Stimulated activated naive CD8-positive, alpha-beta T cell treated with anti-CD3 and anti-CD28 coated beads, Interleukin-15, amount 100 ng/mL, for 72 hours (primary cell): ENCODE measurements at regions not wholly inside any gene's neighbourhood (a gene's known extent, or its start where the extent isn't known, plus 50 kb on each side); places are given as distances from the start of the nearest gene placed in this dataset.
"Not testable (repeated sequence)": the region's sequence is repeated elsewhere in the genome, so short reads cannot be mapped to it uniquely, and the experiment has no call there.

Source experiments
- ATAC-seq: fragments of 150-1000 bp; cut with Tn5 transposase; 2 replicates; pipeline ENCODE4 v1.10.0; 2021; ENCODE audit warnings: mild to moderate bottlenecking, moderate library complexity
- DNase-seq, 2 donors: peaks; one replicate each; pipeline ENCODE4 v3.0.0; 2021 to 2022
- H3K27ac Mint-ChIP-seq, 2 donors: one replicate each; pipeline ENCODE4 v1.8.0; 2022; ENCODE audit warnings: mild to moderate bottlenecking in 2 of 2, mixed read lengths in 2 of 2, moderate library complexity in 2 of 2
- H3K27me3 Mint-ChIP-seq: one replicate; pipeline ENCODE4 v1.8.0; 2022; ENCODE audit warnings: mixed read lengths
- H3K4me1 Mint-ChIP-seq: one replicate; pipeline ENCODE4 v1.8.0; 2022; ENCODE audit warnings: mild to moderate bottlenecking, mixed read lengths
- H3K4me3 Mint-ChIP-seq, 2 donors: one replicate each; pipeline ENCODE4 v1.8.0; 2022; ENCODE audit warnings: mild to moderate bottlenecking in 2 of 2, mixed read lengths in 2 of 2, moderate library complexity in 1 of 2
- H3K9me3 Mint-ChIP-seq, 2 donors: one replicate each; pipeline ENCODE4 v1.8.0; 2022; ENCODE audit warnings: mixed read lengths in 2 of 2

- DNase-seq (no peak), ATAC-seq (no peak)
- Mint-ChIP-seq H3K4me1 (no peaks in the 10 kb centered on the region), H3K4me3 (no peak overlapping the region), H3K27me3 (no peaks in the 10 kb centered on the region), H3K27ac (no peak overlapping the region), H3K9me3 (no peaks in the 10 kb centered on the region)
Measured at GRCh38 chr13:88472316-88472715, 801.1 kb downstream of the SLITRK5 start.

GRCh38 chr13:88483202-88483601 is 812.0 kb downstream of the SLITRK5 start:
- Mint-ChIP-seq H3K27ac (no peak overlapping the region), H3K4me1 (no peaks in the 10 kb centered on the region), H3K27me3 (no peaks in the 10 kb centered on the region), H3K9me3 (peaks cover 13 to 20% of the 10 kb centered on the region in 2 donors), H3K4me3 (no peak overlapping the region)
- no peak for ATAC-seq
- no peak for DNase-seq

GRCh38 chr13:88507909-88508308 is 836.7 kb downstream of the SLITRK5 start:
- ATAC-seq (no peak), DNase-seq (no peak)
- Mint-ChIP-seq H3K4me3 (no peak overlapping the region), H3K9me3 (peaks cover 45 to 47% of the 10 kb centered on the region in 2 donors), H3K27me3 (no peaks in the 10 kb centered on the region), H3K27ac (no peak overlapping the region), H3K4me1 (no peaks in the 10 kb centered on the region)

GRCh38 chr13:88512993-88513392 is 841.8 kb downstream of the SLITRK5 start:
- not testable (repeated sequence) for H3K27ac Mint-ChIP-seq, H3K4me3 Mint-ChIP-seq, H3K4me1 Mint-ChIP-seq, H3K27me3 Mint-ChIP-seq, ATAC-seq, DNase-seq
- peaks cover 27 to 55% of the 10 kb centered on the region in 2 donors for H3K9me3 Mint-ChIP-seq

- Mint-ChIP-seq H3K9me3 (peaks cover 0 to 6% of the 10 kb centered on the region in 2 donors), H3K27ac (no peak overlapping the region), H3K4me1 (no peaks in the 10 kb centered on the region), H3K4me3 (no peak overlapping the region), H3K27me3 (no peaks in the 10 kb centered on the region)
- DNase-seq (no peak), ATAC-seq (no peak)
Measured at GRCh38 chr13:88526186-88526852, 855.1 kb downstream of the SLITRK5 start.

GRCh38 chr13:88526853-88527215 is 855.7 kb downstream of the SLITRK5 start:
- DNase-seq (no peak), ATAC-seq (no peak)

GRCh38 chr13:88541994-88542393 is 870.8 kb downstream of the SLITRK5 start:
- no peak for DNase-seq
- H3K4me1 Mint-ChIP-seq: no peaks in the 10 kb centered on the region
- no peak overlapping the region for H3K4me3 Mint-ChIP-seq
- H3K9me3 Mint-ChIP-seq: peaks cover 0 to 8% of the 10 kb centered on the region in 2 donors
- no peak for ATAC-seq
- no peaks in the 10 kb centered on the region for H3K27me3 Mint-ChIP-seq
- no peak overlapping the region for H3K27ac Mint-ChIP-seq

More at GRCh38 chr13:88526853-88527215, 855.7 kb downstream of the SLITRK5 start:
- Mint-ChIP-seq H3K27ac (no peak overlapping the region), H3K4me3 (no peak overlapping the region), H3K9me3 (peaks cover 0 to 6% of the 10 kb centered on the region in 2 donors), H3K27me3 (no peaks in the 10 kb centered on the region), H3K4me1 (no peaks in the 10 kb centered on the region)

GRCh38 chr13:88544836-88545235 is 873.7 kb downstream of the SLITRK5 start:
- DNase-seq (no peak), ATAC-seq (no peak)
- H3K27me3 Mint-ChIP-seq: no peaks in the 10 kb centered on the region
- no peaks in the 10 kb centered on the region for H3K4me1 Mint-ChIP-seq
- H3K27ac Mint-ChIP-seq: no peak overlapping the region
- H3K9me3 Mint-ChIP-seq: peaks cover 0 to 8% of the 10 kb centered on the region in 2 donors
- H3K4me3 Mint-ChIP-seq: no peak overlapping the region

GRCh38 chr13:88552966-88553365 is 881.8 kb downstream of the SLITRK5 start:
- no peak for ATAC-seq
- no peak for DNase-seq
- H3K4me1 Mint-ChIP-seq: no peaks in the 10 kb centered on the region
- H3K4me3 Mint-ChIP-seq: no peak overlapping the region
- no peak overlapping the region for H3K27ac Mint-ChIP-seq
- H3K27me3 Mint-ChIP-seq: no peaks in the 10 kb centered on the region
- H3K9me3 Mint-ChIP-seq: peaks cover 0 to 13% of the 10 kb centered on the region in 2 donors

- Mint-ChIP-seq H3K9me3 (peaks cover 6 to 11% of the 10 kb centered on the region in 2 donors), H3K4me3 (no peak overlapping the region), H3K27ac (no peak overlapping the region), H3K4me1 (no peaks in the 10 kb centered on the region), H3K27me3 (no peaks in the 10 kb centered on the region)
- DNase-seq (no peak), ATAC-seq (no peak)
Measured at GRCh38 chr13:88565566-88565965, 894.4 kb downstream of the SLITRK5 start.

- Mint-ChIP-seq H3K27me3 (no peaks in the 10 kb centered on the region), H3K9me3 (peaks cover 0 to 13% of the 10 kb centered on the region in 2 donors), H3K27ac (peak overlapping the region in 1 of 2 donors; percentile 27), H3K4me3 (no peak overlapping the region), H3K4me1 (no peaks in the 10 kb centered on the region)
- DNase-seq (no peak), ATAC-seq (no peak)
Measured at GRCh38 chr13:88585861-88586260, 914.7 kb downstream of the SLITRK5 start.

- no peaks in the 10 kb centered on the region for H3K4me1 Mint-ChIP-seq
- H3K27ac Mint-ChIP-seq: no peak overlapping the region
- DNase-seq: no peak
- no peak overlapping the region for H3K4me3 Mint-ChIP-seq
- H3K9me3 Mint-ChIP-seq: peaks cover 0 to 9% of the 10 kb centered on the region in 2 donors
- H3K27me3 Mint-ChIP-seq: no peaks in the 10 kb centered on the region
- ATAC-seq: no peak
Measured at GRCh38 chr13:88586263-88586662, 915.1 kb downstream of the SLITRK5 start.

- Mint-ChIP-seq H3K4me1 (no peaks in the 10 kb centered on the region), H3K4me3 (no peak overlapping the region), H3K9me3 (peaks cover 0 to 21% of the 10 kb centered on the region in 2 donors), H3K27me3 (no peaks in the 10 kb centered on the region), H3K27ac (no peak overlapping the region)
- DNase-seq (no peak), ATAC-seq (no peak)
Measured at GRCh38 chr13:88590574-88590973, 919.4 kb downstream of the SLITRK5 start.

GRCh38 chr13:88592105-88592504 is 920.9 kb downstream of the SLITRK5 start:
- no peak overlapping the region for H3K4me3 Mint-ChIP-seq
- no peaks in the 10 kb centered on the region for H3K4me1 Mint-ChIP-seq
- no peaks in the 10 kb centered on the region for H3K27me3 Mint-ChIP-seq
- no peak for ATAC-seq
- no peak overlapping the region for H3K27ac Mint-ChIP-seq
- peaks cover 0 to 16% of the 10 kb centered on the region in 2 donors for H3K9me3 Mint-ChIP-seq
- no peak for DNase-seq

GRCh38 chr13:88601949-88602348 is 930.8 kb downstream of the SLITRK5 start:
- no peak for ATAC-seq
- Mint-ChIP-seq H3K27me3 (no peaks in the 10 kb centered on the region), H3K4me1 (no peaks in the 10 kb centered on the region), H3K27ac (no peak overlapping the region), H3K4me3 (no peak overlapping the region), H3K9me3 (no peaks in the 10 kb centered on the region)
- no peak for DNase-seq

- H3K9me3 Mint-ChIP-seq: no peaks in the 10 kb centered on the region
- H3K27ac Mint-ChIP-seq: no peak overlapping the region
- H3K4me3 Mint-ChIP-seq: no peak overlapping the region
- no peaks in the 10 kb centered on the region for H3K4me1 Mint-ChIP-seq
- no peak for DNase-seq
- no peaks in the 10 kb centered on the region for H3K27me3 Mint-ChIP-seq
- ATAC-seq: no peak
Measured at GRCh38 chr13:88602786-88603777, 931.9 kb downstream of the SLITRK5 start.
